DOHH2 (cell line): ENCODE measurements at regions not wholly inside any gene's neighbourhood (a gene's known extent, or its start where the extent isn't known, plus 50 kb on each side); places are given as distances from the start of the nearest gene placed in this dataset.

Source experiments
- CTCF ChIP-seq: fragments of 200-600 bp; sonication (generic); IDR thresholded peaks from one replicate; pipeline ENCODE4 v1.5.1; 2014; ENCODE audit warnings: antibody characterized with exemption, mild to moderate bottlenecking, low read depth, low read length; ENCODE audit not compliant: poor library complexity, severe bottlenecking
- EZH2phosphoT487 ChIP-seq: fragments of 200-600 bp; sonication (generic); IDR thresholded peaks from 2 replicates; pipeline ENCODE4 v1.6.1; 2017; ENCODE audit warnings: borderline replicate concordance, mild to moderate bottlenecking, antibody characterized with exemption, low read length, moderate library complexity, mixed read lengths

GRCh38 chr3:25096536-25096935 is 331.5 kb upstream of the RARB start:
- TF ChIP-seq EZH2phosphoT487, result no peak
- TF ChIP-seq CTCF, result no peak
